IMR-90 (cell line): ENCODE measurements at regions not wholly inside any gene's neighbourhood (a gene's known extent, or its start where the extent isn't known, plus 50 kb on each side); places are given as distances from the start of the nearest gene placed in this dataset.

Experiments
- ATAC-seq: fragments of 200-7000 bp; cut with Tn5 transposase; 2 replicates; pipeline ENCODE4 v1.9.1; 2020; ENCODE audit warnings: low read depth, mild to moderate bottlenecking, moderate library complexity
- BruUV-seq: library from RNA; stranded (reverse); fragments of 400-500 nt; replicated peaks from 2 replicates; lab custom pipeline; 2021; lab: Mats Ljungman, UMichigan
- CTCF ChIA-PET: fragments of 300-600 bp; formaldehyde crosslinking; extraction: SDS; loops from one replicate; lab custom pipeline; 2021; ENCODE audit warnings: antibody characterized with exemption; lab: Yijun Ruan, JAX
- POLR2A ChIA-PET: fragments of 300-600 bp; sonication (Branson Sonifier 250); formaldehyde crosslinking; loops from one replicate; lab custom pipeline; 2022; ENCODE audit warnings: antibody characterized with exemption; ENCODE audit not compliant: unreplicated experiment; lab: Charles Lee
- DNase-seq: peaks from one replicate; pipeline ENCODE4 v3.0.0; 2013
- H2AFZ ChIP-seq: replicated peaks from 2 replicates; pipeline ENCODE3; 2013; ENCODE audit warnings: low read length, mild to moderate bottlenecking; ENCODE audit not compliant: poor library complexity
- H2AK5ac ChIP-seq: 2 replicates; pipeline ENCODE4 v1.6.1; 2013; ENCODE audit warnings: low read depth, low read length, inconsistent platforms
- H2AK9ac ChIP-seq: replicated peaks from 2 replicates; pipeline ENCODE3; 2013; ENCODE audit warnings: mild to moderate bottlenecking, low read depth, low read length, moderate library complexity; ENCODE audit not compliant: poor library complexity
- H2BK120ac ChIP-seq: 2 replicates; pipeline ENCODE4 v1.6.1; 2013; ENCODE audit warnings: low read depth, low read length, inconsistent platforms
- H2BK15ac ChIP-seq: 3 replicates; pipeline ENCODE4 v1.6.1; 2013; ENCODE audit warnings: low read depth, low read length, inconsistent platforms
- H2BK20ac ChIP-seq: 2 replicates; pipeline ENCODE4 v1.6.1; 2013; ENCODE audit warnings: low read depth, mild to moderate bottlenecking, inconsistent platforms, low read length, moderate library complexity
- H2BK5ac ChIP-seq: 2 replicates; pipeline ENCODE4 v1.6.1; 2013; ENCODE audit warnings: mild to moderate bottlenecking, low read depth, low read length, inconsistent platforms; ENCODE audit not compliant: poor library complexity, severe bottlenecking
- H3K14ac ChIP-seq: replicated peaks from 2 replicates; pipeline ENCODE4 v1.6.1; 2013; ENCODE audit warnings: low read depth, low read length, inconsistent platforms
- H3K18ac ChIP-seq: 2 replicates; pipeline ENCODE4 v1.6.1; 2013; ENCODE audit warnings: low read depth, low read length, control low read depth
- H3K23ac ChIP-seq: 2 replicates; pipeline ENCODE4 v1.6.1; 2013; ENCODE audit warnings: low read depth, low read length, inconsistent platforms
- H3K27ac ChIP-seq: 2 replicates; pipeline ENCODE4 v1.5.1; 2013; ENCODE audit warnings: mild to moderate bottlenecking, control low read depth, low read length; ENCODE audit not compliant: insufficient read depth
- H3K27me3 ChIP-seq: 2 replicates; pipeline ENCODE4 v1.6.1; 2013; ENCODE audit warnings: low read length; ENCODE audit not compliant: control insufficient read depth, insufficient read depth
- H3K36me3 ChIP-seq: 2 replicates; pipeline ENCODE4 v1.6.1; 2013; ENCODE audit warnings: low read length, mixed read lengths; ENCODE audit not compliant: control insufficient read depth, insufficient read depth
- H3K4ac ChIP-seq: 2 replicates; pipeline ENCODE4 v1.6.1; 2013; ENCODE audit warnings: low read depth, low read length, inconsistent platforms
- H3K4me1 ChIP-seq: 2 replicates; pipeline ENCODE4 v1.6.1; 2013; ENCODE audit warnings: low read length, mixed read lengths; ENCODE audit not compliant: control insufficient read depth, insufficient read depth
- H3K4me2 ChIP-seq: 2 replicates; pipeline ENCODE4 v1.6.1; 2013; ENCODE audit warnings: low read depth, mild to moderate bottlenecking, control low read depth, low read length, moderate library complexity
- H3K4me3 ChIP-seq: 2 replicates; pipeline ENCODE4 v1.5.1; 2013; ENCODE audit warnings: low read depth, mild to moderate bottlenecking, control low read depth, low read length, moderate library complexity; ENCODE audit not compliant: insufficient read depth
- H3K56ac ChIP-seq: 2 replicates; pipeline ENCODE4 v1.6.1; 2013; ENCODE audit warnings: low read length, inconsistent platforms; ENCODE audit not compliant: insufficient read depth; ENCODE audit errors: extremely low read depth
- H3K79me1 ChIP-seq, 2 experiments: 2 replicates each; pipeline ENCODE4 v1.6.1; 2013; ENCODE audit warnings: low read length in 2 of 2, inconsistent platforms in 1 of 2, low read depth in 1 of 2
- H3K9ac ChIP-seq: 2 replicates; pipeline ENCODE4 v1.6.1; 2013; ENCODE audit warnings: low read depth, low read length, control low read depth
- H3K9me1 ChIP-seq: 2 replicates; pipeline ENCODE4 v1.6.1; 2013; ENCODE audit warnings: low read length, inconsistent platforms; ENCODE audit not compliant: insufficient read depth
- H3K9me3 ChIP-seq: 2 replicates; pipeline ENCODE4 v1.6.1; 2013; ENCODE audit warnings: low read length; ENCODE audit not compliant: control insufficient read depth, insufficient read depth
- H4K20me1 ChIP-seq: 2 replicates; pipeline ENCODE4 v1.6.1; 2013; ENCODE audit warnings: low read length, inconsistent platforms; ENCODE audit not compliant: insufficient read depth
- H4K5ac ChIP-seq: 2 replicates; pipeline ENCODE4 v1.6.1; 2013; ENCODE audit warnings: mild to moderate bottlenecking, low read depth, low read length, control low read depth
- H4K8ac ChIP-seq, 2 experiments: 2 replicates each; pipeline ENCODE4 v1.6.1; 2013; ENCODE audit warnings: low read depth in 2 of 2, low read length in 2 of 2, control low read depth in 1 of 2, inconsistent platforms in 1 of 2
- H4K91ac ChIP-seq: 2 replicates; pipeline ENCODE4 v1.6.1; 2013; ENCODE audit warnings: low read depth, low read length, inconsistent platforms; ENCODE audit not compliant: insufficient read depth
- BHLHE40 ChIP-seq: fragments of 150-350 bp; IDR thresholded peaks from 2 replicates; pipeline ENCODE4 v1.6.1; 2016; ENCODE audit warnings: mild to moderate bottlenecking, low read depth, low read length
- CEBPB ChIP-seq: IDR thresholded peaks from 2 replicates; pipeline ENCODE4 v1.6.1; 2012; ENCODE audit warnings: low read depth, low read length, improper control_type of control experiment
- CHD1 ChIP-seq: IDR thresholded peaks from 2 replicates; pipeline ENCODE4 v1.6.1; 2012; ENCODE audit warnings: low read depth, low read length, improper control_type of control experiment
- CTCF ChIP-seq: conservative IDR thresholded peaks from 2 replicates; pipeline ENCODE4 v1.5.1; 2012; ENCODE audit warnings: mild to moderate bottlenecking, low read depth, low read length, improper control_type of control experiment
- ELK1 ChIP-seq: fragments of 150-350 bp; IDR thresholded peaks from 2 replicates; pipeline ENCODE4 v1.6.1; 2016; ENCODE audit warnings: low read depth, mild to moderate bottlenecking, low read length, moderate library complexity, borderline replicate concordance
- FOS ChIP-seq: fragments of 150-350 bp; IDR thresholded peaks from 2 replicates; pipeline ENCODE4 v1.6.1; 2016; ENCODE audit warnings: low read depth, low read length
- MAFK ChIP-seq: IDR thresholded peaks from 2 replicates; pipeline ENCODE4 v1.6.1; 2012; ENCODE audit warnings: low read depth, low read length, improper control_type of control experiment
- MAZ ChIP-seq: IDR thresholded peaks from 2 replicates; pipeline ENCODE4 v1.6.1; 2012; ENCODE audit warnings: low read depth, mild to moderate bottlenecking, low read length, improper control_type of control experiment, moderate library complexity, borderline replicate concordance
- NFE2L2 ChIP-seq: fragments of 150-350 bp; IDR thresholded peaks from 2 replicates; pipeline ENCODE4 v1.6.1; 2016; ENCODE audit warnings: low read depth, mild to moderate bottlenecking, low read length
- POLR2A ChIP-seq: IDR thresholded peaks from 2 replicates; pipeline ENCODE4 v1.6.1; 2012; ENCODE audit warnings: mild to moderate bottlenecking, low read depth, low read length
- RCOR1 ChIP-seq: IDR thresholded peaks from 2 replicates; pipeline ENCODE4 v1.6.1; 2012; ENCODE audit warnings: mild to moderate bottlenecking, low read length, improper control_type of control experiment; ENCODE audit not compliant: insufficient replicate concordance
- RFX5 ChIP-seq: IDR thresholded peaks from 2 replicates; pipeline ENCODE4 v1.8.0; 2012; ENCODE audit warnings: low read depth, mild to moderate bottlenecking, low read length, moderate library complexity
- SMC3 ChIP-seq: fragments of 150-350 bp; IDR thresholded peaks from 2 replicates; pipeline ENCODE4 v1.6.1; 2016; ENCODE audit warnings: low read depth, mild to moderate bottlenecking, antibody characterized with exemption, low read length, moderate library complexity
- USF2 ChIP-seq: fragments of 150-350 bp; IDR thresholded peaks from 2 replicates; pipeline ENCODE4 v1.6.1; 2017; ENCODE audit warnings: mild to moderate bottlenecking, antibody characterized with exemption, low read length, low read depth
- WGBS, 2 experiments: methylation state at CpG; one replicate each; pipeline versions ENCODE4 v1.1.5 to v1.1.7; 2013; ENCODE audit warnings: missing lambda C conversion rate in 2 of 2; ENCODE audit not compliant: insufficient read length in 1 of 2; ENCODE audit errors: extremely low coverage in 2 of 2; 5-methylcytosine and 5-hydroxymethylcytosine counted together
- dilution Hi-C: fragments of 300-500 bp; cut with HindIII; formaldehyde crosslinking; loops from one replicate; pipeline ENCODE4 v1.14.3; 2018; ENCODE audit warnings: low sequenced_read_pairs; ENCODE audit not compliant: unreplicated experiment
- in situ Hi-C: fragments of 300-500 bp; cut with MboI; formaldehyde crosslinking; loops from 3 replicates; pipeline ENCODE4 v1.14.3; 2019; ENCODE audit warnings: low sequenced_read_pairs, inconsistent platforms, mixed read lengths
- intact Hi-C: fragments of 100-400 bp; cut with micrococcal nuclease; formaldehyde crosslinking; loops from 2 replicates; pipeline ENCODE4 v1.10.0; 2022

GRCh38 chr18:28236487-28236886 lies 59.6 kb upstream of the CDH2 start:
- Histone ChIP-seq H3K27ac (no peak overlapping the region), H3K9me3 (no peaks in the 10 kb centered on the region), H4K20me1 (no peaks in the 10 kb centered on the region), H2BK20ac (no peak overlapping the region), H3K4ac (no peak overlapping the region), H3K36me3 (no peaks in the 10 kb centered on the region), H3K14ac (no peak overlapping the region), H2AK9ac (no peak overlapping the region), H2BK120ac (no peak overlapping the region), H3K4me3 (no peak overlapping the region), H2BK15ac (no peak overlapping the region), H3K18ac (no peak overlapping the region), H2AFZ (no peak overlapping the region), H3K9me1 (no peaks in the 10 kb centered on the region), H4K5ac (no peak overlapping the region), H4K8ac (no peak overlapping the region), H3K23ac (no peak overlapping the region), H3K79me1 (no peaks in the 10 kb centered on the region), H4K91ac (no peak overlapping the region), H3K56ac (no peak overlapping the region), H3K4me2 (no peak overlapping the region), H2BK5ac (no peak overlapping the region), H3K27me3 (no peaks in the 10 kb centered on the region), H3K4me1 (no peaks in the 10 kb centered on the region), H2AK5ac (no peak overlapping the region), H3K9ac (no peak overlapping the region)
- no peak for DNase-seq
- intact Hi-C loops, result no loop called here
- TF ChIP-seq FOS, result no peak
- no peak for TF ChIP-seq SMC3
- TF ChIP-seq MAZ, result no peak
- no peak for TF ChIP-seq NFE2L2
- TF ChIP-seq CTCF, result no peak
- no peak for TF ChIP-seq RFX5
- no peak for TF ChIP-seq ELK1
- TF ChIP-seq MAFK, result no peak
- TF ChIP-seq USF2, result no peak
- TF ChIP-seq CEBPB, result no peak
- no peak for TF ChIP-seq POLR2A
- no peak for TF ChIP-seq BHLHE40
- no peak for TF ChIP-seq CHD1
- no peak for TF ChIP-seq RCOR1
- in situ Hi-C loops, result no loop called here
- ChIA-PET POLR2A (no interaction called here), CTCF (no interaction called here)
- BruUV-seq, result no TSS peak
- dilution Hi-C loops, result no loop called here
- ATAC-seq, result no peak
- WGBS, 2 experiments, result no CpG with 5 or more reads among the region's 1 CpG
